ENCODE measurements at regions not wholly inside any gene's neighbourhood (a gene's known extent, or its start where the extent isn't known, plus 50 kb on each side); places are given as distances from the start of the nearest gene placed in this dataset.

DNA sequence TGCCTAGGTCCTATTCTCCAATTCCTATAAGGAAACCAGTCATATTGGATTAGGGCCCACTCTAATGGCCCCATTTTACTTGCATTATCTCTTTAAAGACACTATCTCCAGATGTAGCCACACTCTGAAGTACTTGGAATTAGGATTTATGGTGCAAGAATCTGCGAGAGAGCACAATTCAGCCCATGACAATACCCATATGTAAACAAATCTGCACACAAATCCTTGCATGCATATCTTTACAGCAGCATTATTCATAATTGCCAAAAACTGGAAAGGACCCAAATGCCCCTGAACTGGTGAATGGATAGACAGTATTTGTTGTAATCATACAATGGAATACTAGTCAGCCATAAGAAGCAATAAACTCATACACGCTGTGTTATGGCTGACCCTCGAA lies 229.8 kb upstream of the ADAMTS5 start:
- DNase-seq (ENCODE audit: low read depth): peak; percentile 3

DNA sequence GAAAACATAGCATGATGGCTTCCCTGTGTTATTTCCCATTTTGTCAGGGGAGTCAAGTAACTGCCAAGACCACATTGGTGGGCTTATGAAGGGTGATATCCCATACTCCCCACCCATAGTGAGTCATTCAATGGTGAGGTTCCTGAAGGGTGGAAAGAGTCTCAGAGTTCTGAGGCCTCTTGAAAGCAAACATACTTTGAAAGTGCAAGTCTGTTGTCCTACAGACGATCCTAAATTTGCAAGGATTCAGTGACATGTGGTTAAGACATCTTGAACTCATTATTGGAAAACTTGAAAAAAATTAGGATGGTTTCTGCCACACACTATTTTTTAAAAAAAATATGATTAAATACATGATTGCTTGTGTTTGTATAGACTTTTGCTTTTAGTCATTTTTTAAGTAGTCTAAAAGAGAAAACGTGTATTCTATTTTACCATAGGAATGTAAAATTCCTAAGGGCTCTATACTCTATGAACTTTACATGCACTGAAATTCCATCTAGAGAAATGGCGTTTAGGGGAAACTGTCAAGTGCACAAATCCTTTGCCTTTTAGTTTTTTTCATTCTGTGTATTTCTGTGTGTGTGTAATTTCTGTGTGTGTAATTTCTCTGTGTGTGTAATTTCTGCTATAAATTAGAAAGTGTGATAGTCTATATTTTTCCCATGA lies 225.5 kb upstream of the ADAMTS5 start:
- DNase-seq (ENCODE audit: low read depth): no peak

DNA sequence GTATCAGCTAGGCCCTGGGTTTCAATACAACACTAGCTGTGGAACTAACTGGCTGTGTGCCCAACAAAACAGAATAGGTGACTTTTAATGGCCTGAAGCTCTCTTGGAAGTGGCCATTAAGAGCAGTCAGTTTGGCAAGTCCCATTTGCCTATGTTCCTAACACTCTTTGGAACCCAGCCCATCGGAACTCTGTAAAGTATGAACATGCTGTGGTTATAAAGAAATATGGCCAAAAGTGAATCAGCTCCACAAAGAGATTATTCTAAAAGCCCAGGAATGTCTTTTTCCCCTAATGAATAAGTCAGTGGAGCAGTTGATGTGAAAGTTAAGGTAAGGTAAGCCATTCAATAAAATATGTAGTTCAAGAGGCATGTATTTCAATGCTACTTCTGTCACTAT lies 223.7 kb upstream of the ADAMTS5 start:
- no peak for DNase-seq (ENCODE audit: low read depth)

DNA sequence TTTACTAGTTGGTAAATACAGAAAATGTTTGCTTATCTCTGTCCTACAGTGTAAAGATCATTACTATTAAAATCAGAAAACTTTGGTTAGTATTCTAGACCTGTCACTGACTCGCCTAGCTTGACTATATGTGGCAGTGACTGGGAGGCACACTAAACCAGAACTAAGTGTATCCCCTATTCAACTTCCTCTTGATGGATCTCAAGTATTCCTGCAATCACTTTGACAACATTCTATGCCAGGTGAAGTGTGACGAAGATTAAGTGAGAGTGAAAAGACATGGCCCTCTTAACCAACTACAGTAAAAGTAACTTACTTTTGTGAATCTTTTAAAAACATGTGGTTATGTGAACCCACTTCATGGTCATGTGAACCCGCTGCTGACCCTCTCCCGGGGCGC lies 223.0 kb upstream of the ADAMTS5 start:
- no peak for DNase-seq (ENCODE audit: low read depth)

DNA sequence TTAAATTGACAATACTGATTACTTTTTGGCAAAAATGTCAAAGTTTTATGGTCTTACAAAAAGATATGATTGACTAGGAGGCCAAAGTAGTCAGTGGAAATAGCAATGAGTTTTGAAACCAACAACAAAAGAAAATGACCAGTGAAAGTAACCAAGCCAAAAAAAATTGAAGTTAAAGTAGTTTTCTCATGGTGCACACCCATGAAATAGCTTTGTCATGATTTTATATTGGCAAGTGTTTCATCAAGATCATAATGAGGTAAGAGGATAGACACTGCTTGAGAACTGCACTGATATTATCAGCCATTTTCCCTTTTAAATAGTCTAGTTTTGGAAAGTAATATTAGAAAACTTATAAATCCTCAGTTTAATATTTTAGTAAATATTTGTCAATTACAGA lies 206.2 kb upstream of the ADAMTS5 start:
- DNase-seq (ENCODE audit: low read depth): no peak

DNA sequence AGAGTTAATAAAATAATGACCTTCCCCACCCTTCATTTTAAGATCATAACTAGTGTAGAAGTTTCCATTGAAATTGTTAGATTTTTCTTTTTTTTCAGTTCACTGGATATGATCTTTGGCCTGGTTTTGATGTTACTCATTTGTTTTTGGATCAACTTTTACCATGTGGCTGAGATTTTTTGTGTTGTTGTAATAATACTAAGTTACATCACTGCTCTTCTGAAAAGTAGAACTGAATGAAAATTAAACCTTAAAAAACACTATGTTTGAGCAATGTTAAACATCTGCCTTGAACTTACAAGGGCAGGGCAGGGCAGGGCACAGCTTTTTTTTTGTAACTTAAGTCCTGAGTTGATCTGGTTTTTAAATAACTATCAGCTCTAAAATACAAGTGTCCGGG lies 204.8 kb upstream of the ADAMTS5 start:
- no peak for DNase-seq (ENCODE audit: low read depth)

DNA sequence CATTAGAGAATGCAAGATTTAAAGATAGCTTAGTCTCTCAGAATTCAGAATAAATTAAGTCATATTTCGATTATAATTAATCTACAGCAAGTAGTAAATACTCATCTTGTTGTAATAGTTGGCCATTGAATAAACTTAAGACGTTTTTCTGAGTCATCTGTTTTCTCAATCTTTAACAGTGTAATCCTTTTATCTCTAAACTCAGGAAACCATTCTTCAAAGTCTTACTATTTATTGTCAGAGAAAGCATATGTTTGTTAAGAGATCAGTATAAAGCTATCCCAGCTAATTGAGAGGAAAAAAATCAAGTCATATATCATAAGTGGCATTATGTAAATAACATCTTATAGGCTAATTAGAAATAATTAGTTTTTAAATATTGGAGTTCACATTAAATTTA lies 201.2 kb upstream of the ADAMTS5 start:
- DNase-seq (ENCODE audit: low read depth): peak; percentile 3

DNA sequence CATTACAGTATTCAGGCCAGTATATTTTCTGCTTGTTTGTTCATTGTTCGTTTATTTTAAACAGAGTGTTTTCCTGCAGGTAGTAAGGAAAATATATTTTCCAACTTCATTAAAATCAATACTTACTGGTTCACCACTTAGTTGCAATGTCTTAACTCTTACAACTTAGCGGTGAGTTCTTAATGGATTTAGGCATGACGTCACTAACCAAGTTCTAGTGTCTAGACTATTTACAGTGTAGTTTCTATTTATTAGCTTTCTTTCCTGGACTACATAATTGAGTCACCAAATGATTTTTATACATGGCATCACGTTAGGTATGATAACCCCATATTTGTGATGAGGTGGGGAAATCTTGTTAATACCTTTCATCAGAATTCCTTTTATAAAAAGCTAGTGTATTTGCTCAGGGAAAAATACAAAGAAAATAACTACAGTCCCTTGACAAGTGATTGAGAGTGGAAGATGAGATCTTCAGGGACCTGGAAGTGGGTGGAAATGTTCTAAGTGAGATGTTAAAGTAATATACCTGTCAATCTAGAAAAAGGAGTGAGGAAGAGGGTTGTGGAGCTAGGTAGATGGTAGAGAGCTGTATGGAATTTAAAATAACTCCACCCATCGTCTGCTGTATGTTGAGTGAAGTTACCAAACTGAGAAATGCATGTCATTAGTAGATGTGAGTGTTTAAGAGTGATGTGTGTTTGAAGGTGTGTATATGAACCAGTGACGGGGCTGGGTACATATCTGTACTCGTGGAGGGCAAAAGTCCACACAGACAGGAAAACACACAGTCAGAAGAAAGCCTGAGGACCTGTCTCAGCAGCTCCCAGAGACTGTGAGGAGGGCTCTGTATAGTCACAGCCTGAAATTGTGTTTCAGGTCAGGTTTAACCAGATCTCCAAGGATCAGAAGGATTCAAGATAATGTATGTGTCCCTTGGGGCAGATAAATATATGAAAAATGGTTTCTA lies 197.6 kb upstream of the ADAMTS5 start:
- DNase-seq (ENCODE audit: low read depth): no peak

DNA sequence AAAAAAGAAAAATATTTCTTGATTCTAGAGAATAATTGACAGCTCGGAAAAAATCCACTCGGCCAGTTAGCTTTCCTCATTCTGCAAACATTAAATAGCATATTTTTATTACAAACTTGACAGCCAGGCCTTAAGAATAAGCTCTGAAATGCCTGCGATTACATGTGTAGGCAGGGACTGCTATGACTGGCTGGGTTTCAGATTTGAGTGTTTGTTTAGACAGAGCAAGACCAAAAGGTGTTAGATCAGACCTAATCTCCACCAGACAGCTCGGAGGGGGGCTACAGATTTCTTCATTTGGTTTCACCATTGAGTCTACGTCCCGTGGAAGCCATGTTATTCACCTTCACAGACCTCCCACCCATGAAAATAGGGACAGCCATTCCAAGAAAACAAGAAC lies 192.1 kb upstream of the ADAMTS5 start:
- no peak for DNase-seq (ENCODE audit: low read depth)

DNA sequence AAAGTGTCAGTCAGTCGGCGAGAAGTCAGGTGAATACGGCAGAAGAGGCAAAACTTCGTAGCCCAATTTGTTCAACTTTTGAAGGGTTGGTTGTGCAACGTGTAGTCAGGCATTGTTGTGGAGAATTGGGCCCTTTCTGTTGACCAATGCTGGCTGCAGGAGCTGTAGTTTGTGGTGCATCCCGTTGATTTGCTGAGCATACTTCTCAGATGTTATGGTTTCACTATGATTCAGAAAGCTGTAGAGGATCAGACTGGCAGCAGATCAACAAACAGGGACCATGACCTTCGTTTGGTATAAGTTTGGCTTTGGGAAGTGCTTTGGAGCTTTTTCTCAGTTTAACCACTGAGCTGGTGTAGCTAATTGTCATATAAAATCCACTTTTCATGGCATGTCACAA lies 190.2 kb upstream of the ADAMTS5 start:
- no peak for DNase-seq (ENCODE audit: low read depth)

DNA sequence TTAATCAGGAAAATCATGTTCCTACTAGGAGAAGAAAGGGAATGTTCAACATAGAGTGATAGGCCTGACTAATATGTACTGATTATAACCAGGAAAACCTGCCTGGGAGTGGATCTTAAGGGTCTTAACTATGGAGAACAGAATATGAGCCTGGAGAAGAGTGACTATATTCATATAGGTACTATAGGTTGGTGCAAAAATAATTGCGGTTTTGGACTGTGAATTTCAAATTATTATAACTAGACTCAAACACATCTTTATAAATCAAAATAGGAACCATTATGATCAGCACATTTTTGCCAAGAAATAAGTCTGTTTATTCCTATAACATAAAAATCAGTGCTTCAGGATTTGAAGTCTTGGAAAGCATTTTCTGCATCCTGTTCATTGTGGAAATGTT lies 189.8 kb upstream of the ADAMTS5 start:
- no peak for DNase-seq (ENCODE audit: low read depth)

DNA sequence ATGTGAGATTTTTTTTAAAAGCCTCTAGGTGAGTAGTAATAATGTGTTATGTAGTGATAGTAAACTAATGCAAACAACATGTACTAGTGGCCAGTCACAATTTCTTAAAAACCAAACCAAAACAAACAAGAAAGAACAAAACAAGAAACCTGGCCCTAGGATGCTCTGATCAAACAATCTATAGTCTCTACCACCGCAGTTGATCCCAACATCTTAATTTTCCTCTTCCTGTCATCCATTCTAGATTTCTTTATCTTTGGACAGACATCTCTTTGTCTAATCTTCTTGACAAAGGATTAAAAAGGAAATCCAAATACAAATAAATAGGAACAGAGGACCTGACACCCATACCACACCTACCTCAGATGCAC lies 188.2 kb upstream of the ADAMTS5 start:
- no peak for DNase-seq (ENCODE audit: low read depth)

DNA sequence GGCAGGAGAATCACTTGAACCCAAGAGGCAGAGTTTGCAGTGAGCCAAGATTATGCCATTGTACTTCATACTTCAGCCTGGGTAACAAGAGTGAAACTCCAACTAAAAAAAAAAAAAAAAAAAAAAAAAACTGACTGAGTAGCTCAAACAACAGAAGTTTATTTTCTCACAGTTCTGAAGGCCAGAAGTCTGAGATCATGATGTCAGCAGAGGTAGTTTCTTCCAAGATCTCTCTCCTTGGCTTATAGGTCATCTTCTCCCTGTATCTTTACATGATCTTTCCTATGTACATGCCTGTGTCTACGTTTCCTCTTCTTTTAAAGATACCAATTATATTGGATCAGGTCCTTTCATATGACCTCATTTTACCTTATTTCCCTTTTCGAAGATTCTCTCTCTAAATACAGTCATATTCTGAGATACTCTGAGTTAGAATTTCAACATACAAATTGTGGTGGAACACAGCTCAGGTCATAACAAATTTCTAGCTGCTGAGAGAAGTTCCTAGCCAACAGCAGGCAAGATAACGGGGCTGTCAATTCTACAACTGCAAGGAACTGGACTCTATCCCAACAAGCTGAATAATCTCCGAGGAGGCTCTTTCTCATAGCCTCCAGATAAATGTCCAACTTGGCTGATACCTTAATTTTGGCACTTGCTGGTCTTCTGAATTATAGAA lies 187.7 kb upstream of the ADAMTS5 start:
- no peak for DNase-seq (ENCODE audit: low read depth)

DNA sequence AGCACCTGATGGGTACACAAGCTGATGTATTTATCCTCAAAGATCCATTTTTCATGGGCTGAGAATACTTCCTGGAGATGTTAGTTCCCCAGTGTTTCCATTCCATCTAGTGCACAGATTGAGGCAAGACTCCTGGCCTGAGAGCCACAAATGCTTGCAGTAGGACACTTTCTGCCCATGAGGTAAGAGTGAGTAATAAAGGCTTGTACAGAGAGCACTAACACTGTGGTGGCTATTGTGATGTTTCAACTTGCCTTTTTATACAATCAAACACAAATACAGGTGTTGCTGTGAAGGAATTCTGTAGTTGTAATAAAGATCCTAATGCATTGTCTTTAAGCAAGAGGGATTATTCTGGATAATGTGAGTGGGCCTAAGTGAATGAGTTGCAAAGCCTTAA lies 186.1 kb upstream of the ADAMTS5 start:
- no peak for DNase-seq (ENCODE audit: low read depth)

DNA sequence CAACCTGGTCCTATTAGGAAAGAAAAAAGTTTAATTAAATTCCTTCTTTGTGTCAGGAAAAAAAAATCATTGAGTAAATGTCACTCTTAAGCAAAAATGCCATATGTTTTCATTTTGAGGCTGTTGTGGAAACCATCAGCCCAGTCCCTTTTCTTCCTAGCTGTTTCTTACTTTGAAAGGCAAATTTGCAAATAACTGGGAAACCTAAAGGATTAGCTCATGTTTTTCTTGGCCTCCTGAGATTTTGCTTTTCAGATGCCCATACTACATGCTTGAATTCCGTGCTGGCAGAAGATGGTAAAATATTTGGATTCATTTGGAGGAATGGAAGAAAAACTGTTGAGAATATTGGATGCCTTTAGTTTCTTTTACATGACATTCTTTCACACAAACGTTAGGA lies 182.1 kb upstream of the ADAMTS5 start:
- no peak for DNase-seq (ENCODE audit: low read depth)

DNA sequence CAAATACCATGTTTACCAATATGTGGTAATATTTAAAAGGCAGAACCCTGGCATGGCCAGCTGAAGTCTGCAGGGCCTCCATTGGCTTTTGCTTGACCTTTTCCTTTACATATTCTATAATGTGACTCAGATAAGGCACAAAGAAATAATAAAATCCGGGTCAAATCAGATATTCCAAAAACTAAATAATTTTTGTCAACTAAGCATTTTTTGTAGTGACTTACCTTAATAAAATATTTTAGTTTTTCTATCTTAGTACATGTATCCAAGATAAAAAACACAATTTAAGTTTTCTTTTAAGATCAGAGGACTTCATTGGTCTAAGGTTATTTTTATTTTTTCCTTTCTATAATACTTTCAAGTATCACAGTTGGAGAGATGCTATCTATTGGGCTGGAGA lies 179.4 kb upstream of the ADAMTS5 start:
- no peak for DNase-seq (ENCODE audit: low read depth)

DNA sequence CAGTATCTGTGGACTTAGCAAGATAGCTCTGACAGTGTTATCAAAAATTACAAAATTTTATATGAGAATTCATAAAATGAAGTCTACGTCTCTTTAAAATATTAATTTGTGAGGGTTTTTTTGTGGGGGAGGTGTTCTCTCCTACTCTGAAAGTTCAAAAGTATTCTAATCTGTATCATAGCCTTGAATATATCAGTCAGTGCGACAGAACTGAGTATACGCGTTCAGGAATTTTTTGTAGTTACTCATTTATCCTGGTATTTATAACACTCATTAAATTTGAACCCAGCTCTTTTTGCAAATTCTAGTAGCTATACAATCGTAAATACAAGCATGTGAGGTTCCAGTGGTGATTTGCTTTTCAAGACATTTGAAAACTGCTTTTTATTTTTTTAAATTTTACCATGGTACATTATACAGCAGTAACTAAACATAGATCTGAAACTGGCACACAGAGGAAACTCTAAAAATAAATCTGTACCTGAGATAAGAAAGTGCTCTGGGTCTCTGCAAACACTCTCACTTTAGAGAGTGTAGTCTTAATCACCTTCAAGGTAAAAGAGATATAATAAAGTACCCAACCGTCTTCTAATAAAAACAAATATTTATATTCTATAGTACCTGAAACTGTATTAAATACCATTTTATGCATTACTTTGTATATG lies 178.4 kb upstream of the ADAMTS5 start:
- DNase-seq (ENCODE audit: low read depth): no peak

DNA sequence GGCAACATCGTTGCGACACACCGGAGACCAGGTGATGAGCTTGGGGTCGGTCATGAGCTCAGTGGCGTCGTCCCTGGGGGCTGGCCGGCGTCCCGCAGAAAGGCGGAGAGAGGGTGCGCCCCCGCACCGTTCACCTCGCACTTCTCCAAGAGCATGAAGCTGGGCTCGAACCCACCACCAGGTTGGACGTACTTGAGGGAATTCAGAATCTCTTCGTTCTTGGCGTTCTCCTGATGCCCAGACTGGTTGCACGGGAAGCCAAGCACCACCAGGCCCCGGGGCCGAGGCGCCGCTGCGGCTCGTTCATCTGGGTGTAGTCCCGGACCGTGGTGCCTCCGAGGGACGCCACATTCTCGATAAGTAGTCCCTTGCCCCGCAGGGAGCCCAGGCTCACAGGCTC lies 176.6 kb upstream of the ADAMTS5 start:
- no peak for DNase-seq (ENCODE audit: low read depth)

DNA sequence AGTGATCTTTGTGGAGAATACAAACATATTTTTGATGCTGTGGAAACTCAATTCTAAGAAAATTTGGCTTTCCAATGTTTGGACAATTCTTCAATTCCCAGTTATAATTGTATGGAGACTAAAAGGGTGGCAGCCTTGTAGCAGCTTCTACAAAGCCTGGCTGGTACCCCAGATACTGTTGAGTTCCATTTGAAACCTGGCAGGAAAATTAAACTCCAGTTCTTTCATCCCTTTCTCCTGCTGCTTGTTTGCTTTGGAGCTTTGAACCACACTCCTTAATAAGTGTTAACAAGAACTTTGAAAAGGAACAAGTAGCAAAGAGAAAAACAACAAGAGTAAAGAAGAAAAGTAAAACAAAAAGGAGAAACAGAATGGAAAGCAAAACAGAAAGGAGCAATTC lies 172.6 kb upstream of the ADAMTS5 start:
- no peak for DNase-seq (ENCODE audit: low read depth)

DNA sequence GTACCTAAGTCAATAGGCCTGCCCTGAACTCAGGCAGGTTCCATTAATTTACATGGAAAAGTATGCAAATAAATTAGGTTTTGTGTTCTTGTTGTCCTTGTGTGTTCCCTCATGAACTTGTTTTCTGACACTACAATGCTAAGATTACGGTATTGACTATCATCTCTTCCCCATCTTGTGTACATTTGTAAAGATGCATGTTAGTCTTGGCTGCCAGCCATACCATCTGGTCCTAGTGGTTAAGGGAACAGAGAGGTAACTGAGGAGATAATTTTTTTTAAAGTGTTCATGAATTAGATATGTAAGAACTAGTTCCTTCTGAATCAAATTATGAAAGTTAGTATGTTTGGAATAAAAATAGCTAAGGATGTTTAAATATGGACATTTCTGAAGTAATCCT lies 167.6 kb upstream of the ADAMTS5 start:
- no peak for DNase-seq (ENCODE audit: low read depth)

DNA sequence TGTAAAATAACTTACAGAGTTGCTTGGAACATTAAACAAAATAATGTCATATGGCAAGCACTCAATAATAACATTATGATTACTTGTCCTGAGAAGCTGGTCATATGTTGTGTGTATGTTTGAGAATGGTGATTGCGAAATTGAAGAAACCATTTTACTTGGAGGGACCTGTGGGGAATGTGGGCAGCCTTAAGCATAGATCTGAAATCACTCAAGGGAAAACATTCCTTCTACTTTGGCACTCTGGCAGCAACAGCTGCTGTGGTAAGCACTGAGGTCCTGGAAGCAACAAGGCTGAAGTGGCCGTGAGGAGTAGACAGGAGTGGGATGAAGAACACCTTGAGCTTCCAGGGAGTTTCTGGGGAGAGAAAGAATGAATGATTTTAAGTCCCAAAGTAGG lies 165.4 kb upstream of the ADAMTS5 start:
- DNase-seq (ENCODE audit: low read depth): no peak

DNA sequence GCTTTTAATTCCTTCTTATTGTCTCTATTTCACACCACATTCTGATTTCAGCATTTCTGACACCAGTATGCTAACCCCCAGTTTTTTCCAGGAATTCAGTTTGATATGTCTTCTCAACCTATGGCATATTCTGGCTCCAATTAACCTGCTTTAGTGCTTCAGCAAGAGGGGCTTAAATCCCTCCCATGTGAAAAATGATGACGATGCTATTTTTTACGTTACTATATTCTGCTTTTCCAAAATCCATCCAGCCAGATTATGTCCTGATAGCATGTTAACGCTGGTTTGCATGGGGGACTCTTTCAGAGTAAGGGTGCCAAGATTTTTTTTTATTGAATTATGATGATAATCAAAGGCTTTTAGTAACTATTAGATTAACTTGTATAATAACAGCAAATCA lies 163.3 kb upstream of the ADAMTS5 start:
- no peak for DNase-seq (ENCODE audit: low read depth)

DNA sequence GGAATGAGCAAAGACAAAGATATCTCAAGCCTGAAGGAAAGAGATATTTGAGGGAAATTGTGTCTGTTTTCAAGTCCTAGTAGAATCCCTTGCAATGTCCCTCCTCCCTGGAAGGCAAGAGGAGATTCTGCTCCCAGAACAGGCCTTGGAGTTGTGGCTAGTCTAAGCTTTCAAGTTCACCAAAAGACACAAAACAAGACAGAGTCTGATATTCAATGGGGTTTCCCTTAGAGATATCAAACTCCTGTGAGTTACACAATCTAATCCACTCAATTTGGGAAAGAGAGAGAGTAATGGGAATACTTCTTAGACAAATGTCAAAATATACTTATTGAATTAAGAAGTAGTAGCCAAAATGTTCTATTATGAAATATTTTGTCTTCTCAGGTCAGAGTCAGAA lies 162.8 kb upstream of the ADAMTS5 start:
- no peak for DNase-seq (ENCODE audit: low read depth)
